ENCODE measurements at regions not wholly inside any gene's neighbourhood (a gene's known extent, or its start where the extent isn't known, plus 50 kb on each side); places are given as distances from the start of the nearest gene placed in this dataset.

- no peaks in the 10 kb centered on the region for H3K27me3 ChIP-seq (replicated peaks; ENCODE audit: control insufficient read depth, insufficient read depth, low read length)
Measured at GRCh38 chr16:85465328-85466303, 147.5 kb upstream of the GSE1 start.

GRCh38 chr16:85466304-85466700 lies 146.8 kb upstream of the GSE1 start:
- H3K27me3 ChIP-seq (replicated peaks; ENCODE audit: control insufficient read depth, insufficient read depth, low read length) = no peaks in the 10 kb centered on the region
- no peaks in the 10 kb centered on the region for H3K36me3 ChIP-seq (ENCODE audit: control insufficient read depth, insufficient read depth, low read length, severe bottlenecking)
- peaks cover 23% of the 10 kb centered on the region for H3K4me1 ChIP-seq (ENCODE audit: control insufficient read depth, insufficient read depth, low read length)
- DNase-seq (ENCODE audit: low read depth) = no peak
- H3K9ac ChIP-seq (ENCODE audit: low read length) = no peak overlapping the region
- no peaks in the 10 kb centered on the region for H3K9me3 ChIP-seq (ENCODE audit: control insufficient read depth, low read length)
- no peak overlapping the region for H3K4me3 ChIP-seq (ENCODE audit: low read length)

More at GRCh38 chr16:85465328-85466303, 147.5 kb upstream of the GSE1 start:
- Histone ChIP-seq H3K4me3 (ENCODE audit: low read length) (no peak overlapping the region), H3K9ac (ENCODE audit: low read length) (peak overlapping the region; percentile 16), H3K36me3 (ENCODE audit: control insufficient read depth, insufficient read depth, low read length, severe bottlenecking) (no peaks in the 10 kb centered on the region), H3K9me3 (ENCODE audit: control insufficient read depth, low read length) (no peaks in the 10 kb centered on the region), H3K4me1 (ENCODE audit: control insufficient read depth, insufficient read depth, low read length) (peaks cover 30% of the 10 kb centered on the region)
- DNase-seq (ENCODE audit: low read depth) = peak; percentile 71

DNA sequence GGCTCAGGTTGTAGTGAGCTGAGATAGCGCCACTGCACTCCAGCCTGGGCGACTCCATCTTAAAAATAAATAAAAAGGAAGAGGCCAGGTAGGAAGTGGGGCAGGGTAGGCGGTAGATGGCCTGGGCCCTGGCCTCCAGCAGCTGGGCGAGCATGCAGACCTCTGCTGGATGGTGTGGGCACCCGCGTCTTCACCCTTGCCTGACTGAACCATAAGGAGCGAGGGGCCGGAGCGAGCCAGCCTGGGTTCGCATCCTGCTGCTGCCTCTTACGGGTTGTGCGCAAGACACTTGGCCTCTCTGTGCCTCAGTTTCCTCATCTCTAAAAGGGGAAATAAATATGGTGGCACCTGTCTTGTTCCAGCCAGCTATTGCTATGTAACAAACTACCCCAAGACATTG lies 146.1 kb upstream of the GSE1 start:
- H3K36me3 ChIP-seq (ENCODE audit: control insufficient read depth, insufficient read depth, low read length, severe bottlenecking) = no peaks in the 10 kb centered on the region
- no peak for DNase-seq (ENCODE audit: low read depth)

DNA sequence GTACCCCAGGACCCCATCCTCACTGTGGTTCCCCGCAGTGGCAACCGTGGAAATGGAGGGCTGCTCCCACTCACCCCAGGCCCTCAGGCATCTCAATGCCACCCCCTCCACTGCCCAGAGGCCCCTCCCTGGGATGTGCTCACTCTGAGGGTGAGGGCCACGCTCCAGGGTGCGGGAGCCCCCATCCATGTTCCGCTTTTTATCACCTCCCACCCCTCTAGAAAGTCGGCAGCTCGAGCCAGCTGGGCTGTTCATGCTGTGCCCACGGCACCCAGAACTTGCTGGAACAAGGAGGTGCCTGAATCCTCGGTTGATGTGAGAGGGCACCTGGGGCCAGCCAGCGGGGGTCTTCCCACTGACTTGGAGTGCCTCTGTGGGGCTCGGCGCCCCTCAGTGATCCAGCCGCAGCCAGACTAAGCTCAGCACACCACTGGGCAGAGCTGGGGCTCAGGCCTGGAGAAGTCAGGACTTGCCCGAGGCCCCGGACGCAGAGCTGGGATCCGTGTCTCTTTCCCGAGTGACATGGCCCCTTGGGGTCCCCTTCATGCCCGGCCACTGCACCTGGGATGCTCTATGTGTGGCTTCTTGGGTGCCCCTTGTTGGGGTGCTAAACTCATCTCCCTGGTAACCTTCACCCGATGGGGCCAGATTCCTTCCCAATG lies 143.1 kb upstream of the GSE1 start:
- no peak overlapping the region for H3K9ac ChIP-seq (ENCODE audit: low read length)
- no peaks in the 10 kb centered on the region for H3K36me3 ChIP-seq (ENCODE audit: control insufficient read depth, insufficient read depth, low read length, severe bottlenecking)
- peaks cover 23% of the 10 kb centered on the region for H3K4me1 ChIP-seq (ENCODE audit: control insufficient read depth, insufficient read depth, low read length)
- DNase-seq (ENCODE audit: low read depth) = no peak
- no peaks in the 10 kb centered on the region for H3K9me3 ChIP-seq (ENCODE audit: control insufficient read depth, low read length)
- no peak overlapping the region for H3K4me3 ChIP-seq (ENCODE audit: low read length)
- H3K27me3 ChIP-seq (replicated peaks; ENCODE audit: control insufficient read depth, insufficient read depth, low read length) = no peaks in the 10 kb centered on the region

More for the DNA sequence above, 146.1 kb upstream of the GSE1 start:
- no peaks in the 10 kb centered on the region for H3K9me3 ChIP-seq (ENCODE audit: control insufficient read depth, low read length)
- H3K27me3 ChIP-seq (replicated peaks; ENCODE audit: control insufficient read depth, insufficient read depth, low read length) = no peaks in the 10 kb centered on the region
- peaks cover 20% of the 10 kb centered on the region for H3K4me1 ChIP-seq (ENCODE audit: control insufficient read depth, insufficient read depth, low read length)
- H3K4me3 ChIP-seq (ENCODE audit: low read length) = no peak overlapping the region
- no peak overlapping the region for H3K9ac ChIP-seq (ENCODE audit: low read length)

DNA sequence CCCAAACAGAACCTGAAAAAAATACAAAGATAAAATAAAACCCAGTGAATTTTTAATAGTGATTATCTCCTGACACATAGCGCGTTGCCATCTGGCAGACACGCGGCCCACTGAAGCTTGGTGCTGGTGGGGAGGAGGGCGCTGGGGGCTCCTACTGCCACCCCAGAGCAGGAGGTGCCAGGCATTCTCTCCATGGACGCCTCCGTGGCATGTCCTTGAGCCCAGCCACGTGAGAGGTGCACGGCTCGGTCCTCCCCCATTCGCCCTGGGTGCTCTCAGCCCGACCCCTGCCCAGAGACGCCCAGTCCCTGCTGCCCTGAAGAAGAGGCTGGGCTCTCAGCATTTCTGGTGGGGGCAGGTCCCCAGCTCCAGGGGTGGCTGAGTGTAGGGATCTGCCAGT lies 142.2 kb upstream of the GSE1 start:
- Histone ChIP-seq H3K4me3 (ENCODE audit: low read length) (no peak overlapping the region), H3K9me3 (ENCODE audit: control insufficient read depth, low read length) (no peaks in the 10 kb centered on the region), H3K9ac (ENCODE audit: low read length) (no peak overlapping the region), H3K4me1 (ENCODE audit: control insufficient read depth, insufficient read depth, low read length) (peaks cover 24% of the 10 kb centered on the region), H3K27me3 (replicated peaks; ENCODE audit: control insufficient read depth, insufficient read depth, low read length) (no peaks in the 10 kb centered on the region), H3K36me3 (ENCODE audit: control insufficient read depth, insufficient read depth, low read length, severe bottlenecking) (no peaks in the 10 kb centered on the region)
- DNase-seq (ENCODE audit: low read depth) = no peak

GRCh38 chr16:85471469-85472431 lies 141.4 kb upstream of the GSE1 start:
- Histone ChIP-seq H3K9ac (ENCODE audit: low read length) (no peak overlapping the region), H3K36me3 (ENCODE audit: control insufficient read depth, insufficient read depth, low read length, severe bottlenecking) (no peaks in the 10 kb centered on the region)
- DNase-seq (ENCODE audit: low read depth) = no peak

DNA sequence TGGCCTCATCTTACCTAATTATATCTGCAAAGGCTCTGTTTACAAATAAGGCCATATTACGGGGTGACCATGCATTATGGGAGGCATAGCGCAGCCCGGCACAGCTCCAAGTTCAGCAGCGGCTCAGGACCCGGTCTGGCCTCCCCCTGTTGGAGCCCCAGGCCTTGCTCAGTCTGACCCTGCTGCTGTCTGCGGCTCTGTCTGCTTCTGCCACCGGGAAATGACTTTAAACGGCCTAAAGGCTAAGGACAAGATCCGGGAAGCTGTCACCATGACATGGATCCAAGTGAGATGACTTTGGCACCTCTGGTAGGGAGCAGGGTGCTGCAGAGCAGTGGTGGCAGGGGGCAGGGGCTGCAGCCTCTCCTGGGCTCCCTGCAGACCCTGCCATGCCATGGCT lies 140.6 kb upstream of the GSE1 start:
- Histone ChIP-seq H3K27me3 (replicated peaks; ENCODE audit: control insufficient read depth, insufficient read depth, low read length) (no peaks in the 10 kb centered on the region), H3K4me1 (ENCODE audit: control insufficient read depth, insufficient read depth, low read length) (peaks cover 19% of the 10 kb centered on the region), H3K9ac (ENCODE audit: low read length) (no peak overlapping the region), H3K36me3 (ENCODE audit: control insufficient read depth, insufficient read depth, low read length, severe bottlenecking) (no peaks in the 10 kb centered on the region), H3K9me3 (ENCODE audit: control insufficient read depth, low read length) (no peaks in the 10 kb centered on the region), H3K4me3 (ENCODE audit: low read length) (no peak overlapping the region)
- no peak for DNase-seq (ENCODE audit: low read depth)

More at GRCh38 chr16:85471469-85472431, 141.4 kb upstream of the GSE1 start:
- Histone ChIP-seq H3K4me1 (ENCODE audit: control insufficient read depth, insufficient read depth, low read length) (peaks cover 19% of the 10 kb centered on the region), H3K9me3 (ENCODE audit: control insufficient read depth, low read length) (no peaks in the 10 kb centered on the region), H3K4me3 (ENCODE audit: low read length) (no peak overlapping the region), H3K27me3 (replicated peaks; ENCODE audit: control insufficient read depth, insufficient read depth, low read length) (no peaks in the 10 kb centered on the region)

- H3K9ac ChIP-seq (ENCODE audit: low read length) = no peak overlapping the region
- peaks cover 19% of the 10 kb centered on the region for H3K4me1 ChIP-seq (ENCODE audit: control insufficient read depth, insufficient read depth, low read length)
- DNase-seq (ENCODE audit: low read depth) = no peak
- no peaks in the 10 kb centered on the region for H3K36me3 ChIP-seq (ENCODE audit: control insufficient read depth, insufficient read depth, low read length, severe bottlenecking)
- no peak overlapping the region for H3K4me3 ChIP-seq (ENCODE audit: low read length)
- H3K9me3 ChIP-seq (ENCODE audit: control insufficient read depth, low read length) = no peaks in the 10 kb centered on the region
- H3K27me3 ChIP-seq (replicated peaks; ENCODE audit: control insufficient read depth, insufficient read depth, low read length) = no peaks in the 10 kb centered on the region
Measured at GRCh38 chr16:85473323-85473722, 139.8 kb upstream of the GSE1 start.

- Histone ChIP-seq H3K4me3 (ENCODE audit: low read length) (no peak overlapping the region), H3K4me1 (ENCODE audit: control insufficient read depth, insufficient read depth, low read length) (peaks cover 19% of the 10 kb centered on the region), H3K9ac (ENCODE audit: low read length) (no peak overlapping the region), H3K27me3 (replicated peaks; ENCODE audit: control insufficient read depth, insufficient read depth, low read length) (no peaks in the 10 kb centered on the region), H3K36me3 (ENCODE audit: control insufficient read depth, insufficient read depth, low read length, severe bottlenecking) (no peaks in the 10 kb centered on the region), H3K9me3 (ENCODE audit: control insufficient read depth, low read length) (no peaks in the 10 kb centered on the region)
- no peak for DNase-seq (ENCODE audit: low read depth)
Measured at GRCh38 chr16:85473909-85474620, 139.1 kb upstream of the GSE1 start.

DNA sequence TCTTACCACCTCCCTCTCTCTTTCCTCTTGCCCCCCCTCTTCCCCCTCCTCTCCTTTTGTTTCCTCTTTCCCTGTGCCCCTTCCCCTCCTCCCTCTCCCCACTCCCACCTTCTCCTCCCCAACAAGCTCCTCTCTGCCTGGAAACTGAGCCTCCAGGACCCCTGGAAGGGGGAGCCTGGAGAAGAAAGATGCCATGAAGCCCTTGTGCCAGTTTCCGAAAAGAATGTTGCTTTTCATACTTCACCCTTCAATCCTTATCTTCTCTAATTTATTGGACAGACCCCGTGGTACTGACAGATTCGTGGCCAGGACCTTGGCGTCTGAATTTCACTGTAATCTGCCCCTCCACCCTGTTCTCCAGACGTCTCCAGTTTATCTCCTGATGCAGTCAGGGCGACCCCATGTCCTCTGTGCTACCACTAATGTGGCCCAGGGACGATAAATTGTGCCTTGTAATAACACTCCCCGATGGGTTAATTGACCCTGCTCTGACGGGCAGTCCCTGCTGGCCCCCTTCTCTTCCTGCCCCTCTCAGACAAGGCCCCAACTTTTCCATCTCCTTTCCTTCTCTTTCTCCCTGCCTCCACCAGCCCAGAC lies 138.4 kb upstream of the GSE1 start:
- Histone ChIP-seq H3K36me3 (ENCODE audit: control insufficient read depth, insufficient read depth, low read length, severe bottlenecking) (peaks cover 3% of the 10 kb centered on the region), H3K4me1 (ENCODE audit: control insufficient read depth, insufficient read depth, low read length) (peaks cover 19% of the 10 kb centered on the region), H3K9ac (ENCODE audit: low read length) (no peak overlapping the region), H3K4me3 (ENCODE audit: low read length) (no peak overlapping the region), H3K9me3 (ENCODE audit: control insufficient read depth, low read length) (no peaks in the 10 kb centered on the region), H3K27me3 (replicated peaks; ENCODE audit: control insufficient read depth, insufficient read depth, low read length) (no peaks in the 10 kb centered on the region)
- DNase-seq (ENCODE audit: low read depth) = no peak

Measured in adipocyte (in vitro differentiated cells).